Stomach (tissue), 8 donors: ENCODE measurements at regions not wholly inside any gene's neighbourhood (a gene's known extent, or its start where the extent isn't known, plus 50 kb on each side); places are given as distances from the start of the nearest gene placed in this dataset.

Experiments
- DNase-seq, 2 donors: peaks; one replicate each; pipeline versions ENCODE4 v3.0.0 to v3.0.0-alpha.2; 2013 to 2019
- H3K27ac ChIP-seq, 5 donors: fragments of 200-600 bp in 4 of 5; sonication (generic) in 4 of 5; one replicate each; pipeline ENCODE4 v1.5.1; 2013 to 2019; ENCODE audit warnings: mild to moderate bottlenecking in 1 of 5, moderate library complexity in 1 of 5
- H3K27me3 ChIP-seq, 3 donors: fragments of 200-600 bp; sonication (generic); one replicate each; pipeline ENCODE4 v1.5.1; 2017 to 2019; ENCODE audit warnings: mixed run types in 1 of 3
- H3K36me3 ChIP-seq, 4 donors: fragments of 200-600 bp; sonication (generic); 1 replicate in 3 of 4; 2 replicates in 1 of 4; pipeline ENCODE4 v1.5.1; 2016 to 2019
- H3K4me1 ChIP-seq, 4 donors: fragments of 200-600 bp; sonication (generic); one replicate each; pipeline ENCODE4 v1.5.1; 2016 to 2019
- H3K4me3 ChIP-seq, 4 donors: fragments of 200-600 bp; sonication (generic) in 3 of 4; one replicate each; pipeline ENCODE4 v1.5.1; 2016 to 2019; ENCODE audit warnings: mild to moderate bottlenecking in 1 of 4
- H3K9me3 ChIP-seq, 4 donors: fragments of 200-600 bp; sonication (generic); one replicate each; pipeline ENCODE4 v1.5.1; 2016 to 2019
- CTCF ChIP-seq, 7 experiments: fragments of 450-650 bp in 4 of 7; fragments of 200-600 bp in 3 of 7; sonication (generic) in 3 of 7; IDR thresholded peaks; one replicate each; pipeline ENCODE4 v1.5.1; 2016 to 2019; ENCODE audit warnings: antibody characterized with exemption in 7 of 7, control low read depth in 2 of 7, mild to moderate bottlenecking in 1 of 7
- EP300 ChIP-seq: sonication (generic); formaldehyde crosslinking; IDR thresholded peaks from one replicate; pipeline ENCODE4 v1.6.1; 2017; ENCODE audit warnings: antibody characterized with exemption
- POLR2A ChIP-seq, 4 donors: fragments of 450-650 bp; IDR thresholded peaks; one replicate each; pipeline ENCODE4 v1.6.1; 2016; ENCODE audit warnings: antibody characterized with exemption in 4 of 4, control low read depth in 2 of 4, mild to moderate bottlenecking in 1 of 4, moderate library complexity in 1 of 4
- POLR2AphosphoS5 ChIP-seq, 3 donors: sonication (generic); formaldehyde crosslinking; IDR thresholded peaks; one replicate each; pipeline ENCODE4 v1.6.1; 2016; ENCODE audit warnings: antibody characterized with exemption in 3 of 3
- WGBS, 5 donors: extraction: QIAGEN DNeasy Blood & Tissue Kit in 3 of 5; methylation state at CpG; one replicate each; pipeline versions ENCODE4 v1.1.5 to v1.1.7; 2013 to 2018; 5-methylcytosine and 5-hydroxymethylcytosine counted together
- intact Hi-C: fragments of 100-400 bp; cut with DNase I; formaldehyde crosslinking; loops from one replicate; pipeline ENCODE4 v1.15.1; 2023; ENCODE audit warnings: low total_unique reads
- donor health status: healthy with polysubstance abuse.
- donor health status: Bipolar disorder and iron deficiency.
- donor health status: healthy.

GRCh38 chr6:157757430-157758403, 65.3 kb upstream of the SNX9 start:
- intact Hi-C loops, result loop anchor here (5.0 kb wide), 1 partner anchor 115 kb away; no protein-coding TSS in a partner anchor
- Histone ChIP-seq H3K4me1 (peaks cover 18 to 42% (median 33%) of the 10 kb centered on the region in 4 donors), H3K27ac (peak overlapping the region in 3 of 5 donors; percentile 27 to 44 (median 31)), H3K9me3 (no peaks in the 10 kb centered on the region), H3K27me3 (no peaks in the 10 kb centered on the region), H3K4me3 (no peak overlapping the region), H3K36me3 (no peaks in the 10 kb centered on the region)
- TF ChIP-seq CTCF (IDR thresholded peaks at IDR 0.05), result no peak
- TF ChIP-seq POLR2AphosphoS5 (IDR thresholded peaks at IDR 0.05), result no peak
- no peak for TF ChIP-seq EP300
- no peak for TF ChIP-seq POLR2A (IDR thresholded peaks at IDR 0.05)
- no peak for DNase-seq
- 91 to 95% (median 94%) methylated on average over 7 of the region's 7 CpGs for WGBS, 5 donors

GRCh38 chr6:157758516-157759023, 64.5 kb upstream of the SNX9 start:
- no peak for DNase-seq
- Histone ChIP-seq H3K9me3 (no peaks in the 10 kb centered on the region), H3K36me3 (no peaks in the 10 kb centered on the region), H3K27ac (no peak overlapping the region), H3K4me1 (peaks cover 25 to 51% (median 42%) of the 10 kb centered on the region in 4 donors), H3K4me3 (no peak overlapping the region), H3K27me3 (no peaks in the 10 kb centered on the region)
- 87 to 91% (median 90%) methylated on average over 7 of the region's 7 CpGs for WGBS, 5 donors
- intact Hi-C loops, result loop anchor here (5.0 kb wide), 1 partner anchor 114 kb away; no protein-coding TSS in a partner anchor
- TF ChIP-seq CTCF (IDR thresholded peaks at IDR 0.05), result no peak
- no peak for TF ChIP-seq POLR2AphosphoS5 (IDR thresholded peaks at IDR 0.05)
- TF ChIP-seq POLR2A (IDR thresholded peaks at IDR 0.05), result no peak
- TF ChIP-seq EP300, result no peak

- 79 to 88% (median 83%) methylated on average over 4 of the region's 4 CpGs for WGBS, 5 donors
- intact Hi-C loops, result loop anchor here (5.0 kb wide), 1 partner anchor 113 kb away; no protein-coding TSS in a partner anchor
- no peak for DNase-seq
- no peaks in the 10 kb centered on the region for H3K27me3 ChIP-seq
- H3K4me3 ChIP-seq, result no peak overlapping the region
- H3K9me3 ChIP-seq, result no peaks in the 10 kb centered on the region
- H3K4me1 ChIP-seq, result peaks cover 30 to 56% (median 46%) of the 10 kb centered on the region in 4 donors
- H3K27ac ChIP-seq, result no peak overlapping the region
- H3K36me3 ChIP-seq, result no peaks in the 10 kb centered on the region
- TF ChIP-seq EP300, result no peak
- no peak for TF ChIP-seq CTCF (IDR thresholded peaks at IDR 0.05)
- no peak for TF ChIP-seq POLR2AphosphoS5 (IDR thresholded peaks at IDR 0.05)
- no peak for TF ChIP-seq POLR2A (IDR thresholded peaks at IDR 0.05)
Observed at GRCh38 chr6:157759028-157759427, 64.0 kb upstream of the SNX9 start.

GRCh38 chr6:157760137-157760536, 62.9 kb upstream of the SNX9 start:
- peaks cover 40 to 67% (median 56%) of the 10 kb centered on the region in 4 donors for H3K4me1 ChIP-seq
- H3K36me3 ChIP-seq, result no peaks in the 10 kb centered on the region
- no peak for TF ChIP-seq EP300
- TF ChIP-seq POLR2AphosphoS5 (IDR thresholded peaks at IDR 0.05), result no peak
- no peak for TF ChIP-seq CTCF (IDR thresholded peaks at IDR 0.05)
- TF ChIP-seq POLR2A (IDR thresholded peaks at IDR 0.05), result no peak
- no peaks in the 10 kb centered on the region for H3K27me3 ChIP-seq
- no peaks in the 10 kb centered on the region for H3K9me3 ChIP-seq
- DNase-seq, result no peak
- WGBS, 5 donors, result 93 to 100% (median 94%) methylated on average over 6 of the region's 6 CpGs
- intact Hi-C loops, result no loop called here
- peak overlapping the region in 3 of 5 donors; percentile 60 to 68 (median 63) for H3K27ac ChIP-seq
- no peak overlapping the region for H3K4me3 ChIP-seq
